CD4-positive, alpha-beta memory T cell (primary cell): ENCODE measurements at regions not wholly inside any gene's neighbourhood (a gene's known extent, or its start where the extent isn't known, plus 50 kb on each side); places are given as distances from the start of the nearest gene placed in this dataset.
A peak's percentile ranks its signal among the peaks of the same experiment; 100 is the strongest.

Source experiments
- CTCF ChIA-PET: fragments of 350-600 bp; sonication (Branson Sonifier 250); formaldehyde crosslinking; loops from one replicate; lab custom pipeline; 2021; ENCODE audit warnings: inconsistent platforms; ENCODE audit not compliant: partially characterized antibody; lab: Charles Lee
- POLR2A ChIA-PET: fragments of 350-600 bp; sonication (Branson Sonifier 250); formaldehyde crosslinking; loops from one replicate; lab custom pipeline; 2021; ENCODE audit not compliant: partially characterized antibody; lab: Charles Lee
- DNase-seq, 5 donors: peaks; one replicate each; pipeline versions ENCODE4 v3.0.0 to v3.0.0-alpha.2; 2020 to 2022; ENCODE audit warnings: mixed read lengths in 1 of 5
- H3K27ac ChIP-seq: one replicate; pipeline ENCODE4 v1.7.0; 2013; ENCODE audit warnings: low read depth, low read length
- H3K27me3 ChIP-seq: 2 replicates; pipeline ENCODE4 v1.7.0; 2013; ENCODE audit warnings: mild to moderate bottlenecking, low read length, moderate library complexity; ENCODE audit not compliant: insufficient read depth
- H3K36me3 ChIP-seq: 2 replicates; pipeline ENCODE4 v1.7.0; 2013; ENCODE audit warnings: mild to moderate bottlenecking, low read length, moderate library complexity; ENCODE audit not compliant: insufficient read depth
- H3K4me1 ChIP-seq: 2 replicates; pipeline ENCODE4 v1.7.0; 2013; ENCODE audit warnings: mild to moderate bottlenecking, low read length, moderate library complexity; ENCODE audit not compliant: insufficient read depth
- H3K4me3 ChIP-seq, 2 donors: one replicate each; pipeline ENCODE4 v1.7.0; 2013; ENCODE audit warnings: low read length in 2 of 2, mild to moderate bottlenecking in 1 of 2
- H3K9me3 ChIP-seq, 2 donors: one replicate each; pipeline ENCODE4 v1.7.0; 2013; ENCODE audit warnings: low read length in 2 of 2, control low read depth in 1 of 2; ENCODE audit not compliant: control insufficient read depth in 1 of 2
- H3K27ac Mint-ChIP-seq, 7 donors: one replicate each; pipeline ENCODE4 v1.8.0; 2020 to 2021; ENCODE audit warnings: mixed read lengths in 7 of 7, mild to moderate bottlenecking in 6 of 7, inconsistent platforms in 3 of 7, moderate library complexity in 3 of 7
- H3K27me3 Mint-ChIP-seq, 2 donors: one replicate each; pipeline ENCODE4 v1.8.0; 2020 to 2021; ENCODE audit warnings: mixed read lengths in 2 of 2
- H3K36me3 Mint-ChIP-seq, 2 donors: one replicate each; pipeline ENCODE4 v1.8.0; 2020 to 2021; ENCODE audit warnings: mixed read lengths in 2 of 2, inconsistent platforms in 1 of 2, mild to moderate bottlenecking in 1 of 2
- H3K4me1 Mint-ChIP-seq, 4 donors: one replicate each; pipeline ENCODE4 v1.8.0; 2020 to 2021; ENCODE audit warnings: mixed read lengths in 4 of 4, mild to moderate bottlenecking in 1 of 4
- H3K4me3 Mint-ChIP-seq, 8 donors: one replicate each; pipeline ENCODE4 v1.8.0; 2020 to 2021; ENCODE audit warnings: mixed read lengths in 8 of 8, mild to moderate bottlenecking in 7 of 8, moderate library complexity in 6 of 8, inconsistent platforms in 3 of 8
- H3K9me3 Mint-ChIP-seq, 8 donors: one replicate each; pipeline ENCODE4 v1.8.0; 2020 to 2021; ENCODE audit warnings: mixed read lengths in 8 of 8, mild to moderate bottlenecking in 5 of 8, inconsistent platforms in 3 of 8, moderate library complexity in 1 of 8
- intact Hi-C: fragments of 100-400 bp; cut with micrococcal nuclease; formaldehyde crosslinking; loops from one replicate; pipeline ENCODE4 v1.15.1; 2023

- POLR2A ChIA-PET, result no interaction called here
- H3K27me3 ChIP-seq, result no peaks in the 10 kb centered on the region
- H3K4me1 ChIP-seq, result no peaks in the 10 kb centered on the region
- no peak overlapping the region for H3K27ac ChIP-seq
- CTCF ChIA-PET, result no interaction called here
- H3K9me3 ChIP-seq, result no peaks in the 10 kb centered on the region
- no peak overlapping the region for H3K4me3 ChIP-seq
- Mint-ChIP-seq H3K27me3 (peaks cover 4 to 8% of the 10 kb centered on the region in 2 donors), H3K27ac (no peak overlapping the region), H3K9me3 (peaks cover 0 to 3% (median 0%) of the 10 kb centered on the region in 8 donors), H3K36me3 (no peaks in the 10 kb centered on the region), H3K4me1 (no peaks in the 10 kb centered on the region), H3K4me3 (no peak overlapping the region)
- no peak for DNase-seq
- intact Hi-C loops, result no loop called here
- H3K36me3 ChIP-seq, result no peaks in the 10 kb centered on the region
Observed at GRCh38 chr2:236945431-236946016, 140.2 kb upstream of the COPS8 start.

GRCh38 chr2:236946871-236947270 lies 138.8 kb upstream of the COPS8 start:
- Histone ChIP-seq H3K36me3 (no peaks in the 10 kb centered on the region), H3K27ac (no peak overlapping the region), H3K9me3 (no peaks in the 10 kb centered on the region), H3K27me3 (no peaks in the 10 kb centered on the region), H3K4me1 (no peaks in the 10 kb centered on the region), H3K4me3 (no peak overlapping the region)
- H3K27me3 Mint-ChIP-seq, result peaks cover 2 to 8% of the 10 kb centered on the region in 2 donors
- intact Hi-C loops, result no loop called here
- H3K9me3 Mint-ChIP-seq, result peaks cover 2 to 10% (median 5%) of the 10 kb centered on the region in 8 donors
- H3K4me1 Mint-ChIP-seq, result no peaks in the 10 kb centered on the region
- peak overlapping the region in 1 of 8 donors; percentile 45 for H3K4me3 Mint-ChIP-seq
- DNase-seq, result no peak
- no peak overlapping the region for H3K27ac Mint-ChIP-seq
- ChIA-PET POLR2A (no interaction called here), CTCF (interaction anchor here (1.6 kb wide), 1 partner anchor 8 kb away, joined by 3 read pairs; no protein-coding TSS in a partner anchor)
- H3K36me3 Mint-ChIP-seq, result no peaks in the 10 kb centered on the region

- Histone ChIP-seq H3K4me3 (no peak overlapping the region), H3K36me3 (no peaks in the 10 kb centered on the region), H3K27ac (no peak overlapping the region), H3K27me3 (no peaks in the 10 kb centered on the region), H3K4me1 (no peaks in the 10 kb centered on the region), H3K9me3 (no peaks in the 10 kb centered on the region)
- no peak for DNase-seq
- intact Hi-C loops, result no loop called here
- Mint-ChIP-seq H3K36me3 (no peaks in the 10 kb centered on the region), H3K9me3 (peaks cover 3 to 12% (median 8%) of the 10 kb centered on the region in 8 donors), H3K27me3 (peaks cover 2 to 8% of the 10 kb centered on the region in 2 donors), H3K27ac (no peak overlapping the region), H3K4me1 (no peaks in the 10 kb centered on the region), H3K4me3 (no peak overlapping the region)
- ChIA-PET CTCF (interaction anchor here (1.6 kb wide), 1 partner anchor 8 kb away, joined by 3 read pairs; no protein-coding TSS in a partner anchor), POLR2A (no interaction called here)
Observed at GRCh38 chr2:236947294-236947693, 138.4 kb upstream of the COPS8 start.

GRCh38 chr2:236947896-236948295 lies 137.8 kb upstream of the COPS8 start:
- H3K4me1 ChIP-seq, result no peaks in the 10 kb centered on the region
- no peak overlapping the region for H3K27ac ChIP-seq
- CTCF ChIA-PET, result interaction anchor here (1.6 kb wide), 1 partner anchor 9 kb away, joined by 3 read pairs; no protein-coding TSS in a partner anchor
- intact Hi-C loops, result no loop called here
- no peaks in the 10 kb centered on the region for H3K9me3 ChIP-seq
- POLR2A ChIA-PET, result no interaction called here
- DNase-seq, result no peak
- H3K36me3 Mint-ChIP-seq, result no peaks in the 10 kb centered on the region
- H3K4me1 Mint-ChIP-seq, result no peaks in the 10 kb centered on the region
- H3K4me3 ChIP-seq, result no peak overlapping the region
- peaks cover 2 to 8% of the 10 kb centered on the region in 2 donors for H3K27me3 Mint-ChIP-seq
- no peak overlapping the region for H3K4me3 Mint-ChIP-seq
- peaks cover 3 to 12% (median 8%) of the 10 kb centered on the region in 8 donors for H3K9me3 Mint-ChIP-seq
- H3K27ac Mint-ChIP-seq, result no peak overlapping the region
- H3K27me3 ChIP-seq, result no peaks in the 10 kb centered on the region
- H3K36me3 ChIP-seq, result no peaks in the 10 kb centered on the region

GRCh38 chr2:236949089-236949905 lies 136.4 kb upstream of the COPS8 start:
- no peaks in the 10 kb centered on the region for H3K36me3 ChIP-seq
- H3K4me1 ChIP-seq, result no peaks in the 10 kb centered on the region
- no peaks in the 10 kb centered on the region for H3K36me3 Mint-ChIP-seq
- no peak overlapping the region for H3K27ac ChIP-seq
- H3K4me1 Mint-ChIP-seq, result peaks cover 0 to 2% (median 0%) of the 10 kb centered on the region in 4 donors
- no peaks in the 10 kb centered on the region for H3K9me3 ChIP-seq
- POLR2A ChIA-PET, result no interaction called here
- CTCF ChIA-PET, result no interaction called here
- no peaks in the 10 kb centered on the region for H3K27me3 Mint-ChIP-seq
- H3K27me3 ChIP-seq, result no peaks in the 10 kb centered on the region
- DNase-seq, result no peak
- H3K4me3 ChIP-seq, result no peak overlapping the region
- intact Hi-C loops, result no loop called here
- no peak overlapping the region for H3K27ac Mint-ChIP-seq
- H3K4me3 Mint-ChIP-seq, result no peak overlapping the region
- peaks cover 0 to 12% (median 8%) of the 10 kb centered on the region in 8 donors for H3K9me3 Mint-ChIP-seq

GRCh38 chr2:236951830-236952475 lies 133.7 kb upstream of the COPS8 start:
- Histone ChIP-seq H3K4me1 (no peaks in the 10 kb centered on the region), H3K36me3 (no peaks in the 10 kb centered on the region), H3K9me3 (no peaks in the 10 kb centered on the region), H3K4me3 (no peak overlapping the region), H3K27me3 (no peaks in the 10 kb centered on the region), H3K27ac (no peak overlapping the region)
- peaks cover 0 to 3% of the 10 kb centered on the region in 2 donors for H3K27me3 Mint-ChIP-seq
- no peak for DNase-seq
- no peaks in the 10 kb centered on the region for H3K36me3 Mint-ChIP-seq
- intact Hi-C loops, result no loop called here
- no peak overlapping the region for H3K4me3 Mint-ChIP-seq
- CTCF ChIA-PET, result no interaction called here
- H3K27ac Mint-ChIP-seq, result peak overlapping the region in 1 of 7 donors; percentile 38
- H3K4me1 Mint-ChIP-seq, result peaks cover 2 to 18% (median 5%) of the 10 kb centered on the region in 4 donors
- POLR2A ChIA-PET, result no interaction called here
- H3K9me3 Mint-ChIP-seq, result peaks cover 0 to 16% (median 10%) of the 10 kb centered on the region in 8 donors

GRCh38 chr2:236954641-236955040 lies 131.0 kb upstream of the COPS8 start:
- H3K36me3 Mint-ChIP-seq, result no peaks in the 10 kb centered on the region

More at GRCh38 chr2:236954641-236955040, 131.0 kb upstream of the COPS8 start:
- Mint-ChIP-seq H3K4me3 (no peak overlapping the region), H3K27ac (no peak overlapping the region), H3K27me3 (peaks cover 2 to 3% of the 10 kb centered on the region in 2 donors), H3K9me3 (peaks cover 0 to 16% (median 10%) of the 10 kb centered on the region in 8 donors), H3K4me1 (peaks cover 2 to 18% (median 5%) of the 10 kb centered on the region in 4 donors)
- intact Hi-C loops, result no loop called here
- Histone ChIP-seq H3K27ac (no peak overlapping the region), H3K27me3 (no peaks in the 10 kb centered on the region), H3K4me1 (no peaks in the 10 kb centered on the region), H3K4me3 (no peak overlapping the region), H3K9me3 (no peaks in the 10 kb centered on the region), H3K36me3 (no peaks in the 10 kb centered on the region)
- ChIA-PET CTCF (interaction anchor here (1.0 kb wide), 1 partner anchor 601 kb away, joined by 3 read pairs; no protein-coding TSS in a partner anchor), POLR2A (interaction anchor here (1.1 kb wide), 1 partner anchor 15 kb away, joined by 3 read pairs; no protein-coding TSS in a partner anchor)
- DNase-seq, result no peak
